GM12891 (cell line): ENCODE measurements at regions not wholly inside any gene's neighbourhood (a gene's known extent, or its start where the extent isn't known, plus 50 kb on each side); places are given as distances from the start of the nearest gene placed in this dataset.

Experiments
- POLR2A ChIP-seq: IDR thresholded peaks from 2 replicates; pipeline ENCODE4 v1.6.1; 2011; ENCODE audit warnings: low read depth, low read length, control low read depth
- POLR2AphosphoS5 ChIP-seq: IDR thresholded peaks from 2 replicates; pipeline ENCODE4 v1.6.1; 2011; ENCODE audit warnings: low read depth, low read length, control low read depth
- SPI1 ChIP-seq: IDR thresholded peaks from 2 replicates; pipeline ENCODE4 v1.6.1; 2011; ENCODE audit warnings: low read depth, low read length, control low read depth
- TAF1 ChIP-seq: IDR thresholded peaks from 2 replicates; pipeline ENCODE4 v1.6.1; 2011; ENCODE audit warnings: low read depth, low read length, control low read depth

- TF ChIP-seq POLR2A (no peak), TAF1 (no peak), POLR2AphosphoS5 (no peak), SPI1 (no peak)
Measured at GRCh38 chr9:107980984-107981383, 491.4 kb upstream of the KLF4 start.
